ENCODE measurements at regions not wholly inside any gene's neighbourhood (a gene's known extent, or its start where the extent isn't known, plus 50 kb on each side); places are given as distances from the start of the nearest gene placed in this dataset.
"Not testable (repeated sequence)": the region's sequence is repeated elsewhere in the genome, so short reads cannot be mapped to it uniquely, and the experiment has no call there.

DNA sequence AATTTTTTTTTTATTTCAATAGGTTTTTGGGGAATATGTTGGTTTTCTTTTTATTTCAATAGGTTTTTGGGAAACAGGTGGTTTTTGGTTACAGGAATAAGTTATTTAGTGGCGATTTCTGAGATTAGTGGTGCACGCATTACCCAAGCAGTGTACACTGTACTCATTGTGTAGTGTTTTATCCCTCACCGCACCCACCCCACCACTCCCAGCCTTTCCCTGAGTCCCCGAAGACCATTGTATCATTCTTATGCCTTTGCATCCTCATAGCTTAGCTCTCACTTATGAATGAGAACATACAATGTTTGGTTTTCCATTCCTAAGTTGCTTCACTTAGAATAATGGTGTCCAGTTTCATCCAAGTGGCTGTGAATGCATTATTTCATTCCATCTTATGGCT, 2142.4 kb upstream of the DEFB115 start:
- peaks cover 13 to 40% (median 20%) of the 10 kb centered on the region in 7 donors for H3K9me3 Mint-ChIP-seq
- H3K36me3 Mint-ChIP-seq; H3K4me3 ChIP-seq (replicated peaks in 1 of 3; ENCODE audit: low read depth in 2 of 3, low read length in 3 of 3); H3K27me3 ChIP-seq (ENCODE audit: control insufficient read depth in 2 of 2, insufficient read depth in 2 of 2, low read length in 2 of 2); intact Hi-C loops (cut with micrococcal nuclease); H3K27me3 Mint-ChIP-seq (ENCODE audit: low read depth in 3 of 3); H3K27ac ChIP-seq (ENCODE audit: low read depth in 1 of 2, low read length in 2 of 2); H3K4me1 Mint-ChIP-seq; DNase-seq; H3K4me2 ChIP-seq (replicated peaks; ENCODE audit: extremely low read depth, low read length, poor library complexity, severe bottlenecking); H3K36me3 ChIP-seq (replicated peaks in 1 of 2; ENCODE audit: control insufficient read depth in 1 of 2, insufficient read depth in 2 of 2, low read length in 2 of 2); H3K79me2 ChIP-seq (ENCODE audit: insufficient read depth, low read length); H3K9ac ChIP-seq (ENCODE audit: insufficient read depth, low read length, poor library complexity, severe bottlenecking); H2AFZ ChIP-seq (ENCODE audit: insufficient read depth, low read depth, low read length, poor library complexity, severe bottlenecking); H3K27ac Mint-ChIP-seq; H3K4me3 Mint-ChIP-seq; H3K4me1 ChIP-seq (ENCODE audit: control insufficient read depth in 1 of 2, insufficient read depth in 2 of 2, low read length in 2 of 2); H4K20me1 ChIP-seq (ENCODE audit: insufficient read depth, low read length): not testable (repeated sequence)
- whole genome bisulfite sequencing (ENCODE audit: insufficient coverage), result 88% methylated on average over 2 of the region's 4 CpGs
- peaks cover 21 to 24% of the 10 kb centered on the region in 2 donors for H3K9me3 ChIP-seq (replicated peaks in 1 of 2; ENCODE audit: control insufficient read depth in 1 of 2, insufficient read depth in 1 of 2, low read length in 2 of 2)

DNA sequence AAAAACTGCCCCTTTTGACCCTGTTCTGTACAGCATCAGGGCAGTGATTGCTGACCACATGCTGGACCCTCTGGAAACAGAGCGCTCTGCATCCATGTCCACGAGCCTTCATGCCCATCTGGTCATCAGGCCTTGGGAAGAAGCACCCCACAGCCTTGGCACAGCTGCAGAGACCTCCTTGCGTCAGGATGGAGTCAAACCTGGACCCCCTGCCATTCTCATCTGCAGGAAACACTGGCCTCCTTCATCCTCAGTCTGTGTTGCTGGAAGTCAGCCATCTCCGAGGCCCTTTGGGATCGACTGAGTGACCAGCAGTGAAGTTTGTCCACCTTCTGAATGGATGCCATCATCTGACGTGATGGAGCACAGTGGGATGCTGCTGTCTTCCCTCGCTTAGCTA, 2138.3 kb upstream of the DEFB115 start:
- peaks cover 40 to 47% of the 10 kb centered on the region in 2 donors for H3K9me3 ChIP-seq (replicated peaks in 1 of 2; ENCODE audit: control insufficient read depth in 1 of 2, insufficient read depth in 1 of 2, low read length in 2 of 2)
- no peak overlapping the region for H3K27ac ChIP-seq (ENCODE audit: low read depth in 1 of 2, low read length in 2 of 2)
- TF ChIP-seq, protein P1, sequence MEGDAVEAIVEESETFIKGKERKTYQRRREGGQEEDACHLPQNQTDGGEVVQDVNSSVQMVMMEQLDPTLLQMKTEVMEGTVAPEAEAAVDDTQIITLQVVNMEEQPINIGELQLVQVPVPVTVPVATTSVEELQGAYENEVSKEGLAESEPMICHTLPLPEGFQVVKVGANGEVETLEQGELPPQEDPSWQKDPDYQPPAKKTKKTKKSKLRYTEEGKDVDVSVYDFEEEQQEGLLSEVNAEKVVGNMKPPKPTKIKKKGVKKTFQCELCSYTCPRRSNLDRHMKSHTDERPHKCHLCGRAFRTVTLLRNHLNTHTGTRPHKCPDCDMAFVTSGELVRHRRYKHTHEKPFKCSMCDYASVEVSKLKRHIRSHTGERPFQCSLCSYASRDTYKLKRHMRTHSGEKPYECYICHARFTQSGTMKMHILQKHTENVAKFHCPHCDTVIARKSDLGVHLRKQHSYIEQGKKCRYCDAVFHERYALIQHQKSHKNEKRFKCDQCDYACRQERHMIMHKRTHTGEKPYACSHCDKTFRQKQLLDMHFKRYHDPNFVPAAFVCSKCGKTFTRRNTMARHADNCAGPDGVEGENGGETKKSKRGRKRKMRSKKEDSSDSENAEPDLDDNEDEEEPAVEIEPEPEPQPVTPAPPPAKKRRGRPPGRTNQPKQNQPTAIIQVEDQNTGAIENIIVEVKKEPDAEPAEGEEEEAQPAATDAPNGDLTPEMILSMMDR (IDR thresholded peaks at IDR 0.05), result no peak
- H2AFZ ChIP-seq (ENCODE audit: insufficient read depth, low read depth, low read length, poor library complexity, severe bottlenecking), result no peak overlapping the region
- Mint-ChIP-seq H3K27me3 (ENCODE audit: low read depth in 3 of 3) (no peaks in the 10 kb centered on the region), H3K9me3 (peaks cover 13 to 47% (median 21%) of the 10 kb centered on the region in 7 donors), H3K36me3 (no peaks in the 10 kb centered on the region), H3K27ac (no peak overlapping the region), H3K4me3 (no peak overlapping the region), H3K4me1 (no peaks in the 10 kb centered on the region)
- H3K9ac ChIP-seq (ENCODE audit: insufficient read depth, low read length, poor library complexity, severe bottlenecking), result no peak overlapping the region
- H3K4me3 ChIP-seq (replicated peaks in 1 of 3; ENCODE audit: low read depth in 2 of 3, low read length in 3 of 3), result no peak overlapping the region
- 72% methylated on average over 7 of the region's 7 CpGs for WGBS (ENCODE audit: insufficient coverage)
- H4K20me1 ChIP-seq (ENCODE audit: insufficient read depth, low read length), result no peaks in the 10 kb centered on the region
- H3K27me3 ChIP-seq (ENCODE audit: control insufficient read depth in 2 of 2, insufficient read depth in 2 of 2, low read length in 2 of 2), result no peaks in the 10 kb centered on the region
- DNase-seq, result no peak
- H3K4me2 ChIP-seq (replicated peaks; ENCODE audit: extremely low read depth, low read length, poor library complexity, severe bottlenecking), result no peak overlapping the region
- no peaks in the 10 kb centered on the region for H3K79me2 ChIP-seq (ENCODE audit: insufficient read depth, low read length)
- no peaks in the 10 kb centered on the region for H3K4me1 ChIP-seq (ENCODE audit: control insufficient read depth in 1 of 2, insufficient read depth in 2 of 2, low read length in 2 of 2)
- intact Hi-C loops (cut with micrococcal nuclease), result no loop called here
- H3K36me3 ChIP-seq (replicated peaks in 1 of 2; ENCODE audit: control insufficient read depth in 1 of 2, insufficient read depth in 2 of 2, low read length in 2 of 2), result no peaks in the 10 kb centered on the region

DNA sequence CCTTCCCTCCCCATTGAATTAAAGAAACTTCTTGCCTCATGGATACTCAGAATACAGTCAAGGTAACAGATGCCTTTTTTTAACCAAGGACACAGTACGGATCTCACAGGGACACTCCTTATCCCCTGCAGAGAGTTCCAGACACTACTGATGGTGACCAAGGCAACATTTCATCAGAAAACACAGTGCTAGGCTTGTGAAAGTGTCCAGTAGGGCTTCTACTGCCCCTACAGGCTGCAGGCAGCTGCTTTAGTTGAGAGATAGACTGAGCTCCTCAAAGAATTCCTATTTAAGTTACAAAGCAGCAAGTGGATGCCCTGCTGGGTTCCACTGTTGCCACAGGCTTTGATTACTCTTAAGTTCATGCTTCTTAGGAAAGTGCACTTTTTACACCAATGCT, 2137.8 kb upstream of the DEFB115 start:
- H3K27ac ChIP-seq (ENCODE audit: low read depth in 1 of 2, low read length in 2 of 2); H2AFZ ChIP-seq (ENCODE audit: insufficient read depth, low read depth, low read length, poor library complexity, severe bottlenecking); H3K36me3 Mint-ChIP-seq; H3K27me3 Mint-ChIP-seq (ENCODE audit: low read depth in 3 of 3); intact Hi-C loops (cut with micrococcal nuclease); H3K79me2 ChIP-seq (ENCODE audit: insufficient read depth, low read length); H3K4me3 Mint-ChIP-seq; H4K20me1 ChIP-seq (ENCODE audit: insufficient read depth, low read length); H3K27me3 ChIP-seq (ENCODE audit: control insufficient read depth in 2 of 2, insufficient read depth in 2 of 2, low read length in 2 of 2); H3K4me3 ChIP-seq (replicated peaks in 1 of 3; ENCODE audit: low read depth in 2 of 3, low read length in 3 of 3); DNase-seq; H3K27ac Mint-ChIP-seq; H3K4me2 ChIP-seq (replicated peaks; ENCODE audit: extremely low read depth, low read length, poor library complexity, severe bottlenecking); H3K36me3 ChIP-seq (replicated peaks in 1 of 2; ENCODE audit: control insufficient read depth in 1 of 2, insufficient read depth in 2 of 2, low read length in 2 of 2); H3K9ac ChIP-seq (ENCODE audit: insufficient read depth, low read length, poor library complexity, severe bottlenecking); H3K4me1 ChIP-seq (ENCODE audit: control insufficient read depth in 1 of 2, insufficient read depth in 2 of 2, low read length in 2 of 2); H3K4me1 Mint-ChIP-seq: not testable (repeated sequence)
- H3K9me3 ChIP-seq (replicated peaks in 1 of 2; ENCODE audit: control insufficient read depth in 1 of 2, insufficient read depth in 1 of 2, low read length in 2 of 2), result peaks cover 40 to 47% of the 10 kb centered on the region in 2 donors
- WGBS (ENCODE audit: insufficient coverage), result 50% methylated on average over 1 of the region's 1 CpG
- H3K9me3 Mint-ChIP-seq, result peaks cover 13 to 43% (median 21%) of the 10 kb centered on the region in 7 donors

DNA sequence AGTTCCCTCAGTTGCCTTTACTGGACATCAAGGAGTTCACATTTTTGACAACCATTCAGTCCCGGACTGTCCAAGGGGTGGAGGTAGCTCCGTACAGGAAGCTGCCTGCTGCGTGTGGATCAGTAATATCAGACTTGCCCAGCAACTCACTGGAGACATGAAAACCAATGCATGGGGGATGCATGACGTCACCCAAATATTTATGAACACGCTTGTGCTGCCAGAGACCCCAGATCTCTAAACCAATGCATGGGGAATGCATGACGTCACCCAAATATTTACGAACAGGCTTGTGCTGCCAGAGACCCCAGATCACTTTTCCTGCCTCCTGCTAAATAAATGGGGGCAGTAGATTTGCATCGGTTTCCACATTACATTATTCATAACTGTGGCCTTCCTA, 2137.4 kb upstream of the DEFB115 start:
- not testable (repeated sequence) for H3K4me3 Mint-ChIP-seq

More for the DNA sequence above, 2137.4 kb upstream of the DEFB115 start:
- H3K4me1 ChIP-seq (ENCODE audit: control insufficient read depth in 1 of 2, insufficient read depth in 2 of 2, low read length in 2 of 2); DNase-seq; H3K4me3 ChIP-seq (replicated peaks in 1 of 3; ENCODE audit: low read depth in 2 of 3, low read length in 3 of 3); H3K27ac ChIP-seq (ENCODE audit: low read depth in 1 of 2, low read length in 2 of 2); H3K36me3 Mint-ChIP-seq; H3K79me2 ChIP-seq (ENCODE audit: insufficient read depth, low read length); H3K4me1 Mint-ChIP-seq; H3K4me2 ChIP-seq (replicated peaks; ENCODE audit: extremely low read depth, low read length, poor library complexity, severe bottlenecking); H3K9ac ChIP-seq (ENCODE audit: insufficient read depth, low read length, poor library complexity, severe bottlenecking); H3K27me3 Mint-ChIP-seq (ENCODE audit: low read depth in 3 of 3); H2AFZ ChIP-seq (ENCODE audit: insufficient read depth, low read depth, low read length, poor library complexity, severe bottlenecking); H3K27me3 ChIP-seq (ENCODE audit: control insufficient read depth in 2 of 2, insufficient read depth in 2 of 2, low read length in 2 of 2); intact Hi-C loops (cut with micrococcal nuclease); H3K36me3 ChIP-seq (replicated peaks in 1 of 2; ENCODE audit: control insufficient read depth in 1 of 2, insufficient read depth in 2 of 2, low read length in 2 of 2); H3K27ac Mint-ChIP-seq; H4K20me1 ChIP-seq (ENCODE audit: insufficient read depth, low read length): not testable (repeated sequence)
- peaks cover 13 to 43% (median 20%) of the 10 kb centered on the region in 7 donors for H3K9me3 Mint-ChIP-seq
- 41% methylated on average over 4 of the region's 8 CpGs for WGBS (ENCODE audit: insufficient coverage)
- H3K9me3 ChIP-seq (replicated peaks in 1 of 2; ENCODE audit: control insufficient read depth in 1 of 2, insufficient read depth in 1 of 2, low read length in 2 of 2), result peaks cover 40 to 47% of the 10 kb centered on the region in 2 donors

Data from CD14-positive monocyte (primary cell).